GM19324 (cell line): ENCODE measurements at regions not wholly inside any gene's neighbourhood (a gene's known extent, or its start where the extent isn't known, plus 50 kb on each side); places are given as distances from the start of the nearest gene placed in this dataset.

Experiments used
- ATAC-seq: cut with Tn5 transposase; IDR thresholded peaks from one replicate; pipeline ENCODE4 v1.9.1; 2021; ENCODE audit warnings: mild to moderate bottlenecking, moderate library complexity; ENCODE audit not compliant: unreplicated experiment, low FRiP score

- ATAC-seq = no peak
Measured at GRCh38 chr20:58020656-58021454, 207.6 kb downstream of the ANKRD60 start.

GRCh38 chr20:58019850-58020625 is 208.4 kb downstream of the ANKRD60 start:
- ATAC-seq = no peak

- no peak for ATAC-seq
Measured at GRCh38 chr20:58019027-58019849, 209.2 kb downstream of the ANKRD60 start.

DNA sequence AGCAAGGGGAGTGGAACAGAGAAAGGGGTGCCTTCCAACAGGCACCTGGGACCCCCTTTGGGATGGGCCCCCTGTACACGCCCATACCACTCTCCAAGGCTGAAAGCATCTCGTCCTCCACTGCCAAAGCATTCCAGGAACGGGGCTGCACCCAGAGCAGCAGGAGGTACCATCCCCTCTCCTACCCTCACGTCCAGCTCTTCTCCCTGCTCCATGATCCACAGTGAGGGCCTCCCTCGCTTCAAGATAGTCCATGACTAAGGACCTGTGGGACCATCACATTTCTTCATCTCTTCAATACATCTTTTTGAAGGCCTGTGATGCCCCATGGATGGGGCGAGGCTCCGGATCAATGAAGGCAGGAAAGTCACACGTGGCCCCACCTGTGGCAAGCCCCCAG is 209.9 kb downstream of the ANKRD60 start:
- ATAC-seq = no peak

DNA sequence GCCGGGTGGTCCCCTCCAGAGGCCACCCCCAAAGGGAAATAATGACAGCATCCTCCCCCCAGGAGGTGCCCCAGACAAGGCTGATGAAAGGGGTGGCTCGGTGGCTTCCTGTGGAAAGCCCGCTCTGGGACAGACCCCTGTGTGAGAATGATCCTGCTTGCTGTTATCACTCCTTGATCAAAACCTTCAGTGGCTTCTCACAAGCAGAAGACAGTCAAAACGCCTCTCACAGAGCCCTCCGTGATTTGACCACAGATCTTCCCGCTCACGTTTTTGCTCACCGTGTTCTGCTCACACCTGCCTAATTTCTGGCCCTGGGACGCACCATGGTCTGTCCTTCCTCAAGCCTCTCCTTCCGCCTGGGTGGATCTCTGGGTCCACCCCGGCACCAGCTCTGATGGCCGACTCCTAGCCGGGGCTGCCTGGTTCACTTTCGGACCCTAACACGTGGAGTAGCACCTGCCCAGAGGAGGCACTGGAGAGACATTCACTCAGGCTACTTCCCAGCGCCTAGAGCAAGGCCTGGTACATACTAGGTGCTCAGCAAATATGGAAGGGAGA is 210.4 kb downstream of the ANKRD60 start:
- ATAC-seq = no peak

- no peak for ATAC-seq
Measured at GRCh38 chr20:58017231-58017969, 211.1 kb downstream of the ANKRD60 start.

DNA sequence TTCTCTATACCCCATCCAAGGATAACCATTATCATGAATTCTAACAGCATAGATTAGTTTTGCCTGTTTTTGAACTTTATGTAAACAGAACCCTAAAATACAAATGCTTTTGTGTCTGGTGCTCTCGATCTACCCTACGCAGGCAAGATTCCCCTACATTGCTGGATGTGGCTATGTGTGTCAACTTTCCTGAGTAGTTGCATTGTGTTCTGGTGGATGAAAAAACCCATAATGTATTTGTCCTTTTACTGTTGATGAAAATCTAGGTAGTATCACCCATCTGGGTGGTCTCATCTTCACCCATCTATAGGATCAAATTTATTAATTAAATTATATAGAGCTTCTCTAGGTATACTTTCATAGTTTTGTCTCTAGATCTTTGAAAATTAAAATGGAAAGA is 211.7 kb downstream of the ANKRD60 start:
- no peak for ATAC-seq

DNA sequence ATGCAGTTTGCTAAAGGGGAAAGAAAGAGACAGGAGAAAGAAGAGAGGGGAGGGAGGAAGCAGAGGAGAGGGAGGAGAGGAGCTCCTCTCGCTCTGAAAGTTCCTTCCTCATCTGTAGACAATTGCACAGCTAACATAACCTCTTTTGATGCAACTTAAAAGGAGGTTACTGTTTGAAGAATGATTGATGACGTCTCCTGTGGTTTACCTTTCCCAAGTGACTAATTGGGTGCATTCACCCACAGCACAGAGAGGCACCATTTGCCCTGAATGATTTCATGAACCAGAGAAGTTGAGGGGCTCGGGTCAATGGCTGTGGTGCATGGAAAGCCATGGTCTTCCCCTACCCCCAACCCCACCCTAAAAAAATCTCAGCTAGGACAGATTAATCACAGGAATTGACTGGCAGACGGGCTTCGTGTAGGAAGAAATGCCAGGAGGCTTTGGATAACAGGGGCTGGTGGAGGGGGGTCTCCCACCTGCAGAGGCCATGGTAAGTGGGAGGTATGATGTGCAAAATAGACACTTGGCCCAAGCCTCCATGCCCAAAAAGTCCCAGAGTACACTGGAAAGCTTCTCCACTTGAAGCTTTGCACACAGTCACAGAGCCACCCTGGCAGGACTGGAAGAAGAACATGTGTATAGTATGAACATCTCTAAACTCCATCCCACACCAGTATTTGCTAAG is 213.7 kb downstream of the ANKRD60 start:
- no peak for ATAC-seq

GRCh38 chr20:58012731-58013510 is 215.5 kb downstream of the ANKRD60 start:
- no peak for ATAC-seq

DNA sequence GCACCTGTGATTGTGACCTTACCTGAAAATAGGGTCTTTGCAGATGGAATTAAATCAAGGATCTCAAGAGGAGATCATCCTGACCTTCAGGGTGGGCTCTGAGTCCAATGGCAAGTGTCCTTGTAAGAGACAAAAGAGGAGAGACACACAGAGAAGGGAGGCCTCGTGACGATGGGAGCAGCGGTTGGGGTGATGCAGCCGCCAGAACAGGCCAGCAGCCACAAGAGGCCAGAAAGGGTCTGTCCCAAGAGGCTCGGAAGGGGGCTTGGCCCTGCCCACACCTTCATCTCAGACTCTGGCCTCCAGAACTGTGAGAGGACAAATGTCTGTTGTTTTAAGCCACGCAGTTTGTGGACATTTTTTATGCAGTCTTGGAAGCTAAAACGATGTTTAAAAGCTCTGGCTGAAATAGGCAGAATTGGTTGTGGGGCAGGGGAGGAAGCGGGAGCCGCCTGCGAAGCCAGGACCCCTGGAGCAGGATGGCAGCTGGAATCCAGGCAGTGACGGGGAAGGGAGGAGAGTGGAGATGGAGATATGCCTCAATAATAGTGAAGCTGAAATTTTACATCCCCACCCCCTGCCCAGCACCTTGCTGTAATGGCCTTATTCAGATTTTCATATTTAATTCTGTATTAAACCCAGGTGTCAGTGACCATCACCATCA is 216.4 kb downstream of the ANKRD60 start:
- no peak for ATAC-seq

- ATAC-seq = no peak
Measured at GRCh38 chr20:58011106-58011946, 217.1 kb downstream of the ANKRD60 start.

- no peak for ATAC-seq
Measured at GRCh38 chr20:58010666-58011065, 217.8 kb downstream of the ANKRD60 start.

DNA sequence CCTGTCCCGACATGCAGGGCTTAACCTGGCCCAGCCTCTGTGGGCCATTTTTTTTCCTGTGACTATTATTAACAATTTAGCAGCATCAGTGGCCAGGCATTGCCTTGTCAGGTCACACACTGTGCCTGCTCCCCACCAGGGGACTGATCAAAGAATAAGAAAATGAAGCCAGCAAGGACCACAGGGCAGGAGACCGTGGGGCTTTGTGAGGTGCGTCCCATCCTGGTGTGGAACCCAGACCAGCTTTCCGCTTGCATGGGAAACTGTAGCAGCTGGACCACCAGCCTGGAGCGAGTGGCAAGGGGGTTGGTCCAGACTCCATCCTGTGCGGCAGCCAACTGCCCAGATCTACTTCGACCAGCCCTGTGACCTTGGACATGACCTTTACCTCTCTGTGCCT is 218.3 kb downstream of the ANKRD60 start:
- ATAC-seq = no peak

DNA sequence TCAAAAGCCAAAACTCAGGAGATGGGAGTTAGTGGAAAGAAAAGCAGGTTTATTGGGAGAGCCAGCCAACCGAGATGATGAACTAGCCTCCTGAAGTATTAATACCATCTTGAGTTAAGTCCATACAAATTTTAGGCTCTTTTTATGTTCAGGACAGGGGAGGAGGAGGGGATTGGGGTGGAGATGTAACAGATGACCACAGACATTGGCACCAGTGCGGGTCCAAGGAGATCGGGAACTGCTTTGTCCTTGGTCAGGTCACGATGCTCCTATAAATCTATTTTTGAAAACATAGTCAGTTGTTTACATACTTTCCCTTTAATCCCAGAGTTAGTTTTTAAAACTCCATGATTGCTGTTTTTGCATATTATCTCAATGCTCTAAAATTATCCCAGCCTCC is 219.6 kb downstream of the ANKRD60 start:
- no peak for ATAC-seq

- no peak for ATAC-seq
Measured at GRCh38 chr20:58008413-58008812, 220.0 kb downstream of the ANKRD60 start.

DNA sequence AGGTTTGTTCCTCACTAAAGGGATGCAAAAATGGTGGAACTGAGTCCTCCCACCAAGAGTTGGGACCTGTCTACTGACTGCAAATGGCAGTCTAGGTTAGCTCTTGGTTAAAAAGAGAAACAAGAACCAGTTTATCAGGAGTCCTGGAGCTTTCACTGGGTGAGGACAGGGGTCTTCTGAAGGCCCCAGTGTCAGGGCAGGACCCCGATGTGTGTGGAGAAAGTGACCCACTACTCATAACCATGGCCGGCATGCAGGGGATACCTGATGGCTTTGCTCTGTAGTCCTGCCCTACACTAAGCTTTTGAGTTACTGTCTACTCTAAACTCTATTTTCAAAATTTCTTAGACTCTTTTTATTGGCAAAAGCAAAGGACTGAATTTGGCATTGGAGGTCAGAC is 220.5 kb downstream of the ANKRD60 start:
- no peak for ATAC-seq
